ENCODE measurements at regions not wholly inside any gene's neighbourhood (a gene's known extent, or its start where the extent isn't known, plus 50 kb on each side); places are given as distances from the start of the nearest gene placed in this dataset.

DNA sequence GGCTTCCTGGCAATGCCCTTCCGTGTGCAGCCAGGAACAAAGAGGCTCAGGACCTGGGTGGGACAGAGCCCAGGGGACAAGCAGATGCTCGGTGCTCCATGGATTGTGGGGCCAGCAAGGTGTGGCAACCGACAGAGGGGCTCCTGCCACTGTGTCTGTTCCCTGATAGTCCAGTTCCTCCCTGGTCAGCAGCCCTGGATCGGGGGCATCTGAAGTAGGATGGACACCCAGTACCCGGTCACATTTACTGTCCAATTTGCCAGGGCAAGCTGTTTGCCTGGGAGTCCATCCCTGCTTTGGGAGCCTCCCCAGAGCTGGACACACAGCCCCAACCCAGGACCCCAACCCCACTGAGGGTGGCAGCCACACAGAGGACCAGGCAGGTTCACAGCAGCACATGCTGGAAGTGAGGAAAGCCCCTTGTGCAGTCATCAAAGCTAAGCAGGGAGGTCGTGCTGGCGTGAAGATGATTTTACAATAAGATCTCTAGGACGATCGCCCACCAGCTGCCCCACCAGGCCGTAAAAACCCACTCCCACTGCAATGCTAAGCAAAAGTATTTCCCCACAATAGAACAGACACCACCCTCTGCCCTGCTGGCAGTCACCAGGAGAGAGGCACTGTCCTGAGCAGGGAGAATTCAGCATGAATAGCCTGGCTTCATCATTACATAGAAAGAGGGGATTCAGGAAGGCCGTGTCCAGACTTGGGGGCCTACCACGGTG lies 141.7 kb downstream of the NDUFA10 start:
- TF ChIP-seq, protein P1, sequence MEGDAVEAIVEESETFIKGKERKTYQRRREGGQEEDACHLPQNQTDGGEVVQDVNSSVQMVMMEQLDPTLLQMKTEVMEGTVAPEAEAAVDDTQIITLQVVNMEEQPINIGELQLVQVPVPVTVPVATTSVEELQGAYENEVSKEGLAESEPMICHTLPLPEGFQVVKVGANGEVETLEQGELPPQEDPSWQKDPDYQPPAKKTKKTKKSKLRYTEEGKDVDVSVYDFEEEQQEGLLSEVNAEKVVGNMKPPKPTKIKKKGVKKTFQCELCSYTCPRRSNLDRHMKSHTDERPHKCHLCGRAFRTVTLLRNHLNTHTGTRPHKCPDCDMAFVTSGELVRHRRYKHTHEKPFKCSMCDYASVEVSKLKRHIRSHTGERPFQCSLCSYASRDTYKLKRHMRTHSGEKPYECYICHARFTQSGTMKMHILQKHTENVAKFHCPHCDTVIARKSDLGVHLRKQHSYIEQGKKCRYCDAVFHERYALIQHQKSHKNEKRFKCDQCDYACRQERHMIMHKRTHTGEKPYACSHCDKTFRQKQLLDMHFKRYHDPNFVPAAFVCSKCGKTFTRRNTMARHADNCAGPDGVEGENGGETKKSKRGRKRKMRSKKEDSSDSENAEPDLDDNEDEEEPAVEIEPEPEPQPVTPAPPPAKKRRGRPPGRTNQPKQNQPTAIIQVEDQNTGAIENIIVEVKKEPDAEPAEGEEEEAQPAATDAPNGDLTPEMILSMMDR (IDR thresholded peaks at IDR 0.05), result no peak
- TF ChIP-seq POLR2A (IDR thresholded peaks at IDR 0.05), result no peak

All from testis (tissue), 2 donors.